ENCODE measurements at regions not wholly inside any gene's neighbourhood (a gene's known extent, or its start where the extent isn't known, plus 50 kb on each side); places are given as distances from the start of the nearest gene placed in this dataset.
"Not testable (repeated sequence)": the region's sequence is repeated elsewhere in the genome, so short reads cannot be mapped to it uniquely, and the experiment has no call there.

DNA sequence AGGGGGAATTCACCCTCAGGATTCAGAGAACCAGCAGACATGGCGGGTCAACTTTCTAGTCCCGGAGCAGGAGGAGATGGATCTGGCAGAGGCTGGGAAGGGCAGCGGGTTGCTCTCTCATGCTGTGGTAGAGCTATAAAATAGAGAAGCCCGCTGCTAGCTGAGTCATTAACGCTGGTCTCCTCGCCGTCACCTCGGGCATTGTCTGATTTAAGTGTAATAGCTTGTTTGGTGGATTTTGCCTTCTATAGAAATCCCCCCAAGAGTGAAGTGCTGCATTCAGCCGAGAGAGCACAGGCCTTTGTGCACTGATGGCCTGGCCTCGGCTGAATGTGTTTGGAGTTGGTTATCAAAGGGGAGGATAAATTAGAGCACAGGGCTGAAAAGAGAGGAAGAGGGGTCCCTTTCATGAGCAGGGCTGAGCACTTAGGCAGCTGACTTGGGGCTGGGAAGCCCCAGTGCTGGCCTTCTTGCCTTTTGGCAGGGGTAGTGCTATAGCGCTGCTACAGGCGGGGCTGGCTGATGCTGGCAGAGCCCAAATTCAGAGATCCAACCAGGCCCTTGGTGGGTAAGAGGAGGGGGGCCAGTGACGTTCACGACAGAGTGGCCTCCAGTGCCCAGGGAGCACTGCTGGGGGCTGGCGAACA, 161.1 kb upstream of the CADM1 start:
- DNase-seq, result no peak

GRCh38 chr11:115664313-115664712, 160.1 kb upstream of the CADM1 start:
- DNase-seq, result no peak

- no peak for DNase-seq
Observed at GRCh38 chr11:115663790-115664189, 159.6 kb upstream of the CADM1 start.

DNA sequence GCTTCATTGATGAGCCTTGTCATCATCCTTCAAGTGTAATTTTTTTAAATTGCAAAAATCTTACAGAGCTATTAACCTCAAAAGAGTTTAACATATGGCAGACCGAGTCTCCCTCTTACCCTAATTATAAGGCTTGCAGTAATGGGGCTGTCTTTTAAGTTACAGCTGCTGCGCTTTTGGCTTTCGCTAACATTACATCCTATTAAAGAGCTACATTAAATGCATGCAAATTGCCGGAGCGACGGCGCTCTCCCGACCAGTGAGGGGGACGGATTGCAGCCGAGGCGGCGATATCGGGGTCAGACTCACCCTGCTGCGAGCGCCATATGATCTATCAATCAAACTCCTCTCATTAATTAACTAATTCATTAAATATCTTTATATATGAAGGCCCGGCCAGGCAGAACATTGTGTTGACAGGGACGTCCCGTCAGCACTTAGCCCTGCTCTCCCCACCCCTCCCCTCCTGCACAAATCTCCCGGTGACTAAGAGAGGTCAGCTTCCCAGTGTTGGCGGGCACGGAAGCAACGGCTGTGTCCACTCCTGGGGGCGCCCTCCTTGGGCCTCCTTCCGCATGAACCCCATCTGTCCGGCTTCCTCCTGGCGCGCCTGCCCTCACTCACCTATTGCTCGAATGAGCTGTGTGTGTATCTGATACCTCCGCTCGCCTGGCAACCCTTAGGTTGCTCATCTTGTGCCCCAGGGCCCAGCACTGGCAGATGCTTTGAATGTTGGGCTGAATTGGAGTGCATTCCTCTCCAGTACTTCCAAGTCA, 156.0 kb upstream of the CADM1 start:
- no peak for DNase-seq

- no peak for DNase-seq
Observed at GRCh38 chr11:115659061-115659963, 155.1 kb upstream of the CADM1 start.

GRCh38 chr11:115657586-115657985, 153.4 kb upstream of the CADM1 start:
- DNase-seq, result no peak

- DNase-seq, result no peak
Observed at GRCh38 chr11:115656669-115657068, 152.5 kb upstream of the CADM1 start.

DNA sequence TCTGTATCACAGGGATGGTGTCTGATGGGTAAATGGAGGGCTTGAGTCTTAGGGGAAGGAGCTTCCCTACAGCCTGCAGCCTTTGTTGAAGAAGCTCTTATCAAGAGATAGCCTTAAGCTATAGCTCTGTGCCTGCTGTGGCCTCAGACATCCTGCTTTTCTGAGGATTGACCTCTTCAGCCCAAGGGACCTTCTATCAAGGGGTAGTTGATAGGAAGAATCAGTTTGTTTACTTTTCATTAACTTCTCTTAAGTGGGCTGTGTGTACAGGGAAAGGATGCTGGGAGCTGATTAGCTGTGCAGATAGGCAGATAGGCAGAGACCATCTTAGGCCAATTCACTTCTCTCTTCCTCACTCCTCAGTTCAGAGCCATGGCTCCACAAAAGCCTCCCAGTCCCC, 151.8 kb upstream of the CADM1 start:
- no peak for DNase-seq

- no peak for DNase-seq
Observed at GRCh38 chr11:115654792-115655191, 150.6 kb upstream of the CADM1 start.

DNA sequence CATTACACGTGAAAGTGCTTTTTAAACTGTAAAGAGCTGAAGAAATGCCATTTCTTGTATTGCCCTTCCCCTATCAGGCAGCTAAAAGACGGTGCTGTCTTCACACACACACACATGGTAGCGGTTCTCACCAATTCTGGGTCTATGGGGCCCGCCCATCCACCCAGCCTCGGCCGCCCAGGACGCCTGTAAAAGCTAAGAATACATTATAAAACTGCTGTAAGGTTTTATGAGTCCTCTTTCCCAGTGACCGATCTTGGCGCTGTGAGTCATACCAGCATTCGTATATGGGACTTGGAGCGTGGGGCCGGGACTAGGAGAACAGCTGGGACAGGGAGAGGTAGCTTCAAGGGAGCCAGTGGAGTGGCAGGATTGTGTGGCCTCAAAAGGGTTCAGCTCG, 149.7 kb upstream of the CADM1 start:
- DNase-seq, result no peak

DNA sequence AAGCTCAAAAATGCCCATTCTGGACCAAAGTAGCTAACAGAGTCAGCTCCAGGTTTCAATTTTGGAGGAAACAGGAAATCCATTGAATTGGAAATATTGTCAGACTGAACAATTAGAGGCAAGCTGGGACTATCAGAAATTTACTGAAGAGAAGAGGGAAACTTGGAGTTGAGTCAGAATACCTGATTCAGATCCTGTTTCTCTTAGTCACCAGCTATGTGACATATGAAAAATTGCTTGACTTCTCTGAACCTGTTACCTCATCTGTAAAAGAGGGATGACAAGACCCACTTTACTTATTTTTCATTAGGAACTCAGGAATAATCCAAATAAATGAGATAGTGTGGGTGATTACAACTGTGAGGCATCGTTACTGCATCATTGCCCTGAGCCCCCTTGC, 148.9 kb upstream of the CADM1 start:
- DNase-seq, result no peak

GRCh38 chr11:115652496-115652895, 148.3 kb upstream of the CADM1 start:
- DNase-seq, result no peak

- DNase-seq, result no peak
Observed at GRCh38 chr11:115652094-115652493, 147.9 kb upstream of the CADM1 start.

DNA sequence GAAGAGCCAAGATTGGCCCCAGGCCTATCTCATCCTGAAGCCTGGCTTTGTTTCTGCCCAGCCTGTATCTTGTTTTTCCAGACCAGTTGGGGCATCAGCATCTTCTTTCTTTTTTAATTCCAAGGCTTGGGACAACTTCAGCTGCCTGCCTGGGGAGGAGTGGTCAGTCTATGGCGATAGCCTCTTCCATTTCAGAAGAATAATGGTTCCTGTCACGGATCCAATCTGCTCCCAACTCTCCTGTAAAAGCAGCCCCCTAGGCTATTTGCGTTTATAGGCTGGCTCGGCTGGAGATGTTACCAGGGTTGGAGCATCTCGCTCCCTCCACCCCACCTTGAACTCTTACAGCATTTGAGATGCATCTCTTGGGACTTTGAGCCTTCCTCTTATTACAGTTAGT, 145.2 kb upstream of the CADM1 start:
- no peak for DNase-seq

GRCh38 chr11:115645631-115646317, 141.6 kb upstream of the CADM1 start:
- DNase-seq, result no peak

- no peak for DNase-seq
Observed at GRCh38 chr11:115644856-115645255, 140.6 kb upstream of the CADM1 start.

- no peak for DNase-seq
Observed at GRCh38 chr11:115643549-115644270, 139.5 kb upstream of the CADM1 start.

GRCh38 chr11:115642660-115643059, 138.4 kb upstream of the CADM1 start:
- no peak for DNase-seq

- no peak for DNase-seq
Observed at GRCh38 chr11:115637599-115638241, 133.5 kb upstream of the CADM1 start.

DNA sequence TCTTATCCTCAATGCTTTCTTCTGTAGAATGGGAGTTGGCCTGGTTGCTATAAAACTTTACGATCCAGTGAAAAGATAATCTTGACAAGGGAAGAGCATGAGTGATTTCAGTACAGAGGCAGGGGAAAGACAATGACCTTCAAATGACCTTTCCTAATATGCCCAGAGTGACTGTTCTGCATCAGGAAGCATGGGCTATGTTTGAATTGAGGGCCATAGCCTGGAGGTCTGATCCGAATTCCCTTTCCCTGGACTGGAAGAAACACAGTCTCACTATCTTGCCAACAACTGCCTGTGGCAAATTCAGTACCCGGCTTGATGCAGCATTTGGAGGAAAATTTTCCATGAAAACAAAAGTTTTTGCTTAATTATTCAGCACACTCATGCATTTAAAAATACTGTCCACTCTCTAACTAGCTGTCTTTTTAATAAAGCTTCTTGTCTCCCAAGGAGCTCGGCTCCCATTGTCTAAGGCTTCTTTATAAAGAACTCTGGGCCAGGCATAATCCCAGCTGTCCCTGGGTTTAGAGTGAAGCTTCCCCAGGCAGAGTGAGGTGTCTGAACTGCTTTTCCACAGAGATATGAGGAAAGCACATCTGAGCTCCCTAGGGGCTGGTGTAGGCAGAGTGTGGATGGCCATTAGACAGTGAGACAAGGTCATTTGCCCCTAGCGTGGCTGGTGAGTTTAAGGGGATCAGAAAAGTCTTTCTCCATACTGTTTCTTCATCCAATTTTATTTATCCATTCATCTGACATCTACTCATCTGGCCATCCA, 132.7 kb upstream of the CADM1 start:
- DNase-seq, result no peak

DNA sequence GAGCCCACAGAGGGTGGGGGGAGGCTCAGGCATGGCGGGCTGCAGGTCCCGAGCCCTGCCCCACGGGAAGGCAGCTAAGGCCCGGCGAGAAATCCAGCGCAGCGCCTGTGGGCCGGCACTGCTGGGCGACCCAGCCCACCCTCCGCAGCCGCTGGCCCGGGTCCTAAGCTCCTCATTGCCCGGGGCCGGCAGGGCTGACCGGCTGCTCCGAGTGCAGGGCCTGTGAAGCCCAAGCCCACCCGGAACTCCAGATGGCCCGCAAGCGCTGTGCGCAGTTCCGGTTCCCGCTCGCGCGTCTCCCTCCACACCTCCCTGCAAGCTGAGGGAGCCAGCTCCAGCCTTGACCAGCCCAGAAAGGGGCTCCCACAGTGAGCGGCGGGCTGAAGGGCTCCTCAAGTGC, 129.8 kb upstream of the CADM1 start:
- DNase-seq, result not testable (repeated sequence)

Data from stimulated activated CD4-positive, alpha-beta T cell treated with anti-CD3 and anti-CD28 coated beads, Interleukin-1b, Interleukin-23, amount 100 ng/mL, for 48 hours (primary cell).